ENCODE measurements at regions not wholly inside any gene's neighbourhood (a gene's known extent, or its start where the extent isn't known, plus 50 kb on each side); places are given as distances from the start of the nearest gene placed in this dataset.

GRCh38 chr10:112875476-112876267 is 74.4 kb upstream of the TCF7L2 start:
- Histone ChIP-seq H2BK15ac (ENCODE audit: low read length) (no peak overlapping the region), H2AFZ (ENCODE audit: low read length) (no peak overlapping the region), H3K14ac (ENCODE audit: insufficient read length) (no peak overlapping the region), H2BK12ac (ENCODE audit: low read depth, low read length) (no peak overlapping the region), H3K79me2 (ENCODE audit: control insufficient read depth in 1 of 2, insufficient read depth in 2 of 2, low read length in 2 of 2) (no peaks in the 10 kb centered on the region), H3K4me1 (replicated peaks in 1 of 4; ENCODE audit: control insufficient read depth in 3 of 4, insufficient read depth in 4 of 4, low read length in 3 of 4) (no peaks in the 10 kb centered on the region), H3K56ac (replicated peaks; ENCODE audit: insufficient read length, low read depth, low read length) (no peak overlapping the region), H2BK5ac (ENCODE audit: low read depth, low read length) (no peak overlapping the region), H3K36me3 (ENCODE audit: control insufficient read depth in 2 of 4, insufficient read depth in 4 of 4, low read length in 3 of 4) (peaks cover 0 to 4% (median 0%) of the 10 kb centered on the region in 4 experiments; a peak in 1 of 8 replicates), H3K79me1 (ENCODE audit: low read depth, low read length) (no peaks in the 10 kb centered on the region), H3K27ac (ENCODE audit: low read depth, low read length) (no peak overlapping the region), H3K9me3 (ENCODE audit: insufficient read depth in 2 of 2, low read depth in 1 of 2, low read length in 1 of 2) (peaks cover 10 to 12% of the 10 kb centered on the region in 2 experiments), H2BK120ac (replicated peaks; ENCODE audit: low read depth, low read length) (no peak overlapping the region), H2BK20ac (ENCODE audit: low read length) (no peak overlapping the region), H3K4me3 (ENCODE audit: extremely low read depth in 1 of 4, insufficient read depth in 2 of 4, low read depth in 3 of 4, low read length in 4 of 4) (no peak overlapping the region), H3K23me2 (ENCODE audit: low read depth, low read length) (no peaks in the 10 kb centered on the region), H3K9ac (replicated peaks in 1 of 4; ENCODE audit: extremely low read depth in 1 of 4, low read depth in 3 of 4, low read length in 3 of 4) (no peak overlapping the region), H3K23ac (ENCODE audit: insufficient read length) (no peak overlapping the region), H2AK5ac (ENCODE audit: low read depth, low read length) (no peak overlapping the region), H4K91ac (replicated peaks; ENCODE audit: insufficient read length, low read length) (no peak overlapping the region), H3K18ac (ENCODE audit: extremely low read depth, low read length) (no peak overlapping the region), H3K4ac (replicated peaks; ENCODE audit: insufficient read length, low read depth, low read length) (no peak overlapping the region), H3K4me2 (ENCODE audit: insufficient read depth in 1 of 2, low read depth in 2 of 2, low read length in 2 of 2) (no peak overlapping the region), H4K5ac (ENCODE audit: insufficient read length, low read depth, low read length) (no peak overlapping the region), H4K8ac (ENCODE audit: extremely low read depth, insufficient read depth, low read length) (no peak overlapping the region), H3K27me3 (replicated peaks in 1 of 4; ENCODE audit: control insufficient read depth in 3 of 4, extremely low read depth in 1 of 4, insufficient read depth in 3 of 4, low read length in 3 of 4) (no peaks in the 10 kb centered on the region), H4K20me1 (replicated peaks in 1 of 2; ENCODE audit: control insufficient read depth in 1 of 2, insufficient read depth in 2 of 2, low read length in 2 of 2) (no peaks in the 10 kb centered on the region)
- TF ChIP-seq TBP (IDR thresholded peaks at IDR 0.05; ENCODE audit: low read depth, low read length): no peak
- TF ChIP-seq YY1 (IDR thresholded peaks at IDR 0.05; ENCODE audit: low read depth, low read length): no peak
- no peak for TF ChIP-seq PHF8 (conservative IDR thresholded peaks at IDR 0.05; ENCODE audit: low read depth, low read length)
- no peak for TF ChIP-seq SUZ12 (IDR thresholded peaks at IDR 0.05; ENCODE audit: low read length)
- no peak for TF ChIP-seq JUND (IDR thresholded peaks at IDR 0.05; ENCODE audit: low read length)
- TF ChIP-seq, protein P1, sequence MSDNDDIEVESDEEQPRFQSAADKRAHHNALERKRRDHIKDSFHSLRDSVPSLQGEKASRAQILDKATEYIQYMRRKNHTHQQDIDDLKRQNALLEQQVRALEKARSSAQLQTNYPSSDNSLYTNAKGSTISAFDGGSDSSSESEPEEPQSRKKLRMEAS (IDR thresholded peaks at IDR 0.05): no peak
- TF ChIP-seq GABPA (IDR thresholded peaks at IDR 0.05; ENCODE audit: borderline replicate concordance, insufficient read depth, low read length): no peak
- DNase-seq (ENCODE audit: low read depth in 1 of 2, low spot score in 2 of 2) (no peak), FAIRE-seq (no peak)
- WGBS, 2 experiments (ENCODE audit: extremely low coverage in 1 of 2, insufficient coverage in 1 of 2, insufficient read length in 1 of 2, insufficient replicate concordance in 2 of 2, low coverage in 1 of 2, low lambda C conversion rate in 2 of 2, missing lambda C conversion rate in 1 of 2): 89% methylated on average over 5 of the region's 5 CpGs; no CpG with 5 or more reads in 1 of the 2 experiments
- ChIA-PET CTCF (ENCODE audit: partially characterized antibody) (interaction anchor here (0.6 kb wide), 1 partner anchor 390 kb away, joined by 4 read pairs; no protein-coding TSS in a partner anchor), POLR2A (ENCODE audit: partially characterized antibody) (no interaction called here)
